Endothelial cell of umbilical vein (primary cell): ENCODE measurements at regions not wholly inside any gene's neighbourhood (a gene's known extent, or its start where the extent isn't known, plus 50 kb on each side); places are given as distances from the start of the nearest gene placed in this dataset.

ENCODE experiments used
- BruUV-seq: library from RNA; stranded (reverse); fragments of 400-500 nt; replicated peaks from 2 replicates; lab custom pipeline; 2021; lab: Mats Ljungman, UMichigan
- CTCF ChIA-PET: fragments of 300-600, 350-600 bp; sonication (Branson Sonifier 250); formaldehyde crosslinking; loops from one replicate; lab custom pipeline; 2021; ENCODE audit warnings: antibody characterized with exemption, inconsistent platforms; lab: Charles Lee
- POLR2A ChIA-PET: fragments of 300-600, 350-600 bp; sonication (Branson Sonifier 250); formaldehyde crosslinking; loops from one replicate; lab custom pipeline; 2021; ENCODE audit warnings: antibody characterized with exemption, inconsistent platforms; lab: Charles Lee
- DNase-seq: peaks from one replicate; pipeline ENCODE4 v3.0.0-alpha.2; 2011; ENCODE audit warnings: low read depth, low spot score
- FAIRE-seq: peaks from 2 replicates; lab custom pipeline; 2011; peaks lifted over from hg19 to GRCh38; lab: Jason Lieb, UNC
- H2AFZ ChIP-seq: 2 replicates; pipeline ENCODE4 v1.6.0; 2012; ENCODE audit warnings: low read depth, low read length, control low read depth, inconsistent platforms
- H3K27ac ChIP-seq: 2 replicates; pipeline ENCODE4 v1.5.1; 2011; ENCODE audit warnings: low read depth, mild to moderate bottlenecking, control low read depth, low read length, moderate library complexity; ENCODE audit not compliant: insufficient read depth
- H3K27me3 ChIP-seq, 2 experiments: 2 replicates each; pipeline versions ENCODE4 v1.6.0 to v1.6.1; 2011; ENCODE audit warnings: low read length in 2 of 2, mixed read lengths in 1 of 2; ENCODE audit not compliant: control insufficient read depth in 2 of 2, insufficient read depth in 2 of 2
- H3K36me3 ChIP-seq, 2 experiments: 2 replicates in 1 of 2; 3 replicates in 1 of 2; pipeline ENCODE4 v1.5.1; 2011; ENCODE audit warnings: low read length in 2 of 2, mild to moderate bottlenecking in 1 of 2, moderate library complexity in 1 of 2; ENCODE audit not compliant: control insufficient read depth in 2 of 2, insufficient read depth in 2 of 2; ENCODE audit errors: extremely low read depth in 1 of 2
- H3K4me1 ChIP-seq: 3 replicates; pipeline ENCODE4 v1.5.1; 2011; ENCODE audit warnings: mild to moderate bottlenecking, low read length; ENCODE audit not compliant: control insufficient read depth, insufficient read depth; ENCODE audit errors: extremely low read depth
- H3K4me2 ChIP-seq: 2 replicates; pipeline ENCODE4 v1.6.1; 2011; ENCODE audit warnings: low read length, control low read depth, mixed read lengths; ENCODE audit not compliant: insufficient read depth
- H3K4me3 ChIP-seq, 3 experiments: fragments of 200-600 bp in 1 of 3; sonication (generic), shearing (Covaris generic) in 1 of 3; replicated peaks in 1 of 3; 2 replicates each; pipeline ENCODE4 v1.5.1; 2011 to 2016; ENCODE audit warnings: control low read depth in 3 of 3, low read length in 3 of 3, mild to moderate bottlenecking in 2 of 3, inconsistent platforms in 1 of 3, low read depth in 1 of 3, moderate library complexity in 1 of 3; ENCODE audit not compliant: insufficient read depth in 1 of 3
- H3K79me2 ChIP-seq: 2 replicates; pipeline ENCODE4 v1.6.0; 2012; ENCODE audit warnings: low read length, inconsistent platforms; ENCODE audit not compliant: control insufficient read depth, insufficient read depth
- H3K9ac ChIP-seq: replicated peaks from 2 replicates; pipeline ENCODE3; 2011; ENCODE audit warnings: low read length, control low read depth; ENCODE audit not compliant: insufficient read depth; ENCODE audit errors: extremely low read depth
- H3K9me1 ChIP-seq: replicated peaks from 3 replicates; pipeline ENCODE4 v1.6.0; 2011; ENCODE audit warnings: mild to moderate bottlenecking, low read length; ENCODE audit not compliant: control insufficient read depth, insufficient read depth; ENCODE audit errors: extremely low read depth
- H3K9me3 ChIP-seq: replicated peaks from 2 replicates; pipeline ENCODE4 v1.5.1; 2012; ENCODE audit warnings: low read length, inconsistent platforms; ENCODE audit not compliant: control insufficient read depth, insufficient read depth
- H4K20me1 ChIP-seq: replicated peaks from 2 replicates; pipeline ENCODE3; 2011; ENCODE audit warnings: mild to moderate bottlenecking, low read length; ENCODE audit not compliant: control insufficient read depth, insufficient read depth; ENCODE audit errors: extremely low read depth
- CTCF ChIP-seq, 2 donors: IDR thresholded peaks; 1 replicate in 1 of 2; 2 replicates in 1 of 2; pipeline ENCODE4 v1.5.1; 2011; ENCODE audit warnings: low read length in 2 of 2, mild to moderate bottlenecking in 2 of 2, moderate library complexity in 2 of 2, control low read depth in 1 of 2, inconsistent platforms in 1 of 2, low read depth in 1 of 2; ENCODE audit not compliant: insufficient read depth in 1 of 2; ENCODE audit errors: extremely low read depth in 1 of 2
- EZH2 ChIP-seq: IDR thresholded peaks from 2 replicates; pipeline ENCODE4 v1.6.1; 2012; ENCODE audit warnings: borderline replicate concordance, low read depth, mild to moderate bottlenecking, moderate library complexity, low read length, inconsistent platforms; ENCODE audit not compliant: severe bottlenecking
- FOS ChIP-seq: IDR thresholded peaks from 2 replicates; pipeline ENCODE4 v1.6.1; 2011; ENCODE audit warnings: mild to moderate bottlenecking, low read length, moderate library complexity, borderline replicate concordance; ENCODE audit not compliant: insufficient read depth
- GATA2 ChIP-seq: IDR thresholded peaks from 2 replicates; pipeline ENCODE4 v1.7.0; 2011; ENCODE audit warnings: low read depth, mild to moderate bottlenecking, moderate library complexity, mixed read lengths, low read length; ENCODE audit not compliant: insufficient read length, insufficient read depth
- JUN ChIP-seq: IDR thresholded peaks from 2 replicates; pipeline ENCODE4 v1.6.1; 2011; ENCODE audit warnings: borderline replicate concordance, low read depth; ENCODE audit not compliant: insufficient read length, insufficient read depth
- MAX ChIP-seq: IDR thresholded peaks from 2 replicates; pipeline ENCODE4 v1.6.1; 2011; ENCODE audit not compliant: insufficient read depth, insufficient read length
- MYC ChIP-seq: IDR thresholded peaks from one replicate; pipeline ENCODE4 v1.6.1; 2011; ENCODE audit warnings: mild to moderate bottlenecking, low read depth, low read length
- POLR2A ChIP-seq: IDR thresholded peaks from 2 replicates; pipeline ENCODE4 v1.6.1; 2012; ENCODE audit warnings: low read depth, mild to moderate bottlenecking, control low read depth, low read length
- POLR2AphosphoS5 ChIP-seq: IDR thresholded peaks from 2 replicates; pipeline ENCODE4 v1.6.1; 2012; ENCODE audit warnings: low read depth, mild to moderate bottlenecking, control low read depth, low read length, moderate library complexity; ENCODE audit not compliant: insufficient read depth
- dilution Hi-C: fragments of 300-500 bp; cut with MboI; formaldehyde crosslinking; loops from one replicate; pipeline ENCODE4 v1.15.0; 2019; ENCODE audit warnings: low sequenced_read_pairs; ENCODE audit not compliant: extremely low pct_ligation_motif_present
- intact Hi-C: fragments of 100-400 bp; cut with micrococcal nuclease; formaldehyde crosslinking; loops from one replicate; pipeline ENCODE4 v1.10.0; 2022

GRCh38 chr3:189498995-189499704 lies 132.0 kb upstream of the TP63 start:
- Histone ChIP-seq H2AFZ (no peak overlapping the region), H3K4me1 (no peaks in the 10 kb centered on the region), H4K20me1 (no peaks in the 10 kb centered on the region), H3K79me2 (no peaks in the 10 kb centered on the region), H3K27me3 (no peaks in the 10 kb centered on the region), H3K4me3 (no peak overlapping the region), H3K9me3 (peaks cover 3% of the 10 kb centered on the region), H3K27ac (no peak overlapping the region), H3K9ac (no peak overlapping the region), H3K9me1 (no peaks in the 10 kb centered on the region), H3K4me2 (no peak overlapping the region), H3K36me3 (no peaks in the 10 kb centered on the region)
- intact Hi-C loops (no loop called here), dilution Hi-C loops (no loop called here)
- ChIA-PET CTCF (no interaction called here), POLR2A (no interaction called here)
- no peak for FAIRE-seq
- TF ChIP-seq POLR2AphosphoS5: no peak
- TF ChIP-seq EZH2: no peak
- TF ChIP-seq MYC: no peak
- no peak for TF ChIP-seq JUN
- no peak for TF ChIP-seq MAX
- no peak for TF ChIP-seq FOS
- no TSS peak for BruUV-seq
- DNase-seq: no peak

- no peak overlapping the region for H3K27ac ChIP-seq
- POLR2A ChIA-PET: no interaction called here
- no peaks in the 10 kb centered on the region for H3K36me3 ChIP-seq
- TF ChIP-seq POLR2A: no peak
- no peak for TF ChIP-seq GATA2
- no peak for TF ChIP-seq CTCF (IDR thresholded peaks at IDR 0.05; ENCODE audit: extremely low read depth in 1 of 2, insufficient read depth in 1 of 2, low read depth in 1 of 2, low read length in 2 of 2)
- TF ChIP-seq EZH2: no peak
- no peak for TF ChIP-seq MYC
- no peak for TF ChIP-seq POLR2AphosphoS5
- TF ChIP-seq JUN: no peak
- no peak for TF ChIP-seq MAX
- TF ChIP-seq FOS: no peak
- no peaks in the 10 kb centered on the region for H4K20me1 ChIP-seq
- dilution Hi-C loops (no loop called here), intact Hi-C loops (no loop called here)
- no peak overlapping the region for H3K4me3 ChIP-seq
- H3K4me2 ChIP-seq: no peak overlapping the region
- FAIRE-seq (no peak), DNase-seq (no peak)
- CTCF ChIA-PET: no interaction called here
- BruUV-seq: no TSS peak
- no peaks in the 10 kb centered on the region for H3K27me3 ChIP-seq
- H2AFZ ChIP-seq: no peak overlapping the region
- no peaks in the 10 kb centered on the region for H3K79me2 ChIP-seq
- no peak overlapping the region for H3K9ac ChIP-seq
- H3K4me1 ChIP-seq: no peaks in the 10 kb centered on the region
- H3K9me1 ChIP-seq: no peaks in the 10 kb centered on the region
- H3K9me3 ChIP-seq: peaks cover 3% of the 10 kb centered on the region
Measured at GRCh38 chr3:189500299-189500698, 130.9 kb upstream of the TP63 start.
